Retinal pigment epithelial cell (primary cell): ENCODE measurements at regions not wholly inside any gene's neighbourhood (a gene's known extent, or its start where the extent isn't known, plus 50 kb on each side); places are given as distances from the start of the nearest gene placed in this dataset.
A peak's percentile ranks its signal among the peaks of the same experiment; 100 is the strongest.

Source experiments
- DNase-seq: peaks from one replicate; pipeline ENCODE4 v3.0.0-alpha.2; 2010; ENCODE audit warnings: low read depth
- H3K4me3 ChIP-seq: 2 replicates; pipeline ENCODE4 v1.5.1; 2011; ENCODE audit warnings: mild to moderate bottlenecking, low read length, control low read depth, moderate library complexity
- CTCF ChIP-seq: conservative IDR thresholded peaks from 2 replicates; pipeline ENCODE4 v1.5.1; 2011; ENCODE audit warnings: low read depth, low read length, control low read depth, inconsistent platforms

GRCh38 chr18:56305583-56305982 lies 332.8 kb downstream of the TXNL1 start:
- no peak for TF ChIP-seq CTCF
- H3K4me3 ChIP-seq = no peak overlapping the region
- DNase-seq = no peak

GRCh38 chr18:56302156-56302555 lies 336.2 kb downstream of the TXNL1 start:
- DNase-seq = no peak
- TF ChIP-seq CTCF = no peak
- H3K4me3 ChIP-seq = no peak overlapping the region

GRCh38 chr18:56299740-56300139 lies 338.7 kb downstream of the TXNL1 start:
- no peak for DNase-seq
- no peak overlapping the region for H3K4me3 ChIP-seq
- no peak for TF ChIP-seq CTCF

- no peak for DNase-seq
- no peak overlapping the region for H3K4me3 ChIP-seq
- TF ChIP-seq CTCF = peak; percentile 41
Measured at GRCh38 chr18:56298935-56299334, 339.5 kb downstream of the TXNL1 start.

GRCh38 chr18:56296381-56296780 lies 342.0 kb downstream of the TXNL1 start:
- no peak for DNase-seq
- TF ChIP-seq CTCF = no peak
- H3K4me3 ChIP-seq = no peak overlapping the region

- no peak for DNase-seq
Measured at GRCh38 chr18:56294484-56295183, 343.8 kb downstream of the TXNL1 start.

More at GRCh38 chr18:56294484-56295183, 343.8 kb downstream of the TXNL1 start:
- TF ChIP-seq CTCF = no peak
- H3K4me3 ChIP-seq = no peak overlapping the region
